GM23338 (cell line): ENCODE measurements at regions not wholly inside any gene's neighbourhood (a gene's known extent, or its start where the extent isn't known, plus 50 kb on each side); places are given as distances from the start of the nearest gene placed in this dataset.

Experiments
- ATAC-seq: fragments of 200-7000 bp; cut with Tn5 transposase; 3 replicates; pipeline ENCODE4 v1.9.1; 2020
- DNase-seq: peaks from one replicate; pipeline ENCODE4 v3.0.0-alpha.2; 2015; ENCODE audit warnings: low spot score
- H2AFZ ChIP-seq: fragments of 200-600 bp; sonication (generic); 2 replicates; pipeline ENCODE4 v1.8.0; 2016; ENCODE audit warnings: antibody characterized with exemption, mild to moderate bottlenecking, moderate library complexity
- H3F3A ChIP-seq: fragments of 200-600 bp; sonication (generic); replicated peaks from 2 replicates; pipeline ENCODE4 v1.8.0; 2017; ENCODE audit warnings: antibody characterized with exemption, mixed run types, low read depth
- H3K27ac ChIP-seq: fragments of 200-600 bp; sonication (generic); 2 replicates; pipeline ENCODE4 v1.6.1; 2016; ENCODE audit warnings: low read depth
- H3K27me3 ChIP-seq: fragments of 200-600 bp; sonication (generic); 2 replicates; pipeline ENCODE4 v1.8.0; 2016; ENCODE audit warnings: mild to moderate bottlenecking, mixed run types, moderate library complexity; ENCODE audit not compliant: insufficient read depth
- H3K36me3 ChIP-seq: fragments of 200-600 bp; sonication (generic); 2 replicates; pipeline ENCODE4 v1.8.0; 2016; ENCODE audit warnings: mild to moderate bottlenecking; ENCODE audit not compliant: insufficient read depth
- H3K4me1 ChIP-seq: fragments of 200-600 bp; sonication (generic); 2 replicates; pipeline ENCODE4 v1.8.0; 2016; ENCODE audit warnings: mild to moderate bottlenecking, moderate library complexity; ENCODE audit not compliant: insufficient read depth
- H3K4me2 ChIP-seq: fragments of 200-600 bp; sonication (generic); 2 replicates; pipeline ENCODE4 v1.7.1; 2017; ENCODE audit warnings: mixed run types
- H3K4me3 ChIP-seq: fragments of 200-600 bp; sonication (generic); 2 replicates; pipeline ENCODE4 v1.6.1; 2016; ENCODE audit warnings: mixed run types
- H3K79me2 ChIP-seq: fragments of 200-600 bp; sonication (generic); replicated peaks from 2 replicates; pipeline ENCODE4 v1.8.0; 2017; ENCODE audit warnings: mild to moderate bottlenecking; ENCODE audit not compliant: insufficient read depth
- H3K9me2 ChIP-seq: fragments of 200-600 bp; sonication (generic); 2 replicates; pipeline ENCODE4 v1.8.0; 2017; ENCODE audit not compliant: insufficient read depth
- H4K20me1 ChIP-seq: fragments of 200-600 bp; sonication (generic); replicated peaks from 2 replicates; pipeline ENCODE4 v1.8.0; 2017; ENCODE audit warnings: mild to moderate bottlenecking; ENCODE audit not compliant: insufficient read depth
- H3K27ac Mint-ChIP-seq: 2 replicates; pipeline ENCODE4 v1.8.0; 2020; ENCODE audit warnings: inconsistent platforms, mild to moderate bottlenecking, moderate library complexity, mixed read lengths
- H3K27me3 Mint-ChIP-seq: 3 replicates; pipeline ENCODE4 v1.8.0; 2022; ENCODE audit warnings: low read depth, mild to moderate bottlenecking, moderate library complexity, mixed read lengths, inconsistent platforms; ENCODE audit not compliant: insufficient read depth, poor library complexity
- H3K36me3 Mint-ChIP-seq: 3 replicates; pipeline ENCODE4 v1.8.0; 2021; ENCODE audit warnings: low read depth, mild to moderate bottlenecking, inconsistent platforms, moderate library complexity, mixed read lengths
- H3K4me1 Mint-ChIP-seq: 3 replicates; pipeline ENCODE4 v1.8.0; 2020; ENCODE audit warnings: mild to moderate bottlenecking, inconsistent platforms, mixed read lengths
- H3K4me3 Mint-ChIP-seq: 3 replicates; pipeline ENCODE4 v1.8.0; 2021; ENCODE audit warnings: moderate library complexity, mild to moderate bottlenecking, inconsistent platforms, mixed read lengths
- H3K9me3 Mint-ChIP-seq: 3 replicates; pipeline ENCODE4 v1.8.0; 2020; ENCODE audit warnings: moderate library complexity, mild to moderate bottlenecking, inconsistent platforms, mixed read lengths
- EZH2 ChIP-seq: fragments of 200-600 bp; sonication (generic); IDR thresholded peaks from one replicate; pipeline ENCODE4 v1.8.0; 2017; ENCODE audit warnings: antibody characterized with exemption, mild to moderate bottlenecking, low read depth; ENCODE audit not compliant: unreplicated experiment
- POLR2AphosphoS5 ChIP-seq: IDR thresholded peaks from 2 replicates; pipeline ENCODE4 v1.6.1; 2016; ENCODE audit warnings: antibody characterized with exemption, low read depth
- REST ChIP-seq: IDR thresholded peaks from one replicate; pipeline ENCODE4 v1.6.1; 2018; ENCODE audit warnings: antibody characterized with exemption; ENCODE audit not compliant: unreplicated experiment
- ZNF462 ChIP-seq: fragments of 250-450 bp; sonication (Bioruptor Pico); IDR thresholded peaks from 2 replicates; pipeline ENCODE4 v1.5.0; 2020; ENCODE audit warnings: mild to moderate bottlenecking, moderate library complexity

GRCh38 chrX:148259990-148260389 is 240.4 kb upstream of the AFF2 start:
- no peaks in the 10 kb centered on the region for H3K9me2 ChIP-seq
- H3K9me3 Mint-ChIP-seq, result peaks cover 17% of the 10 kb centered on the region
- peaks cover 2% of the 10 kb centered on the region for H3K27me3 Mint-ChIP-seq
- no peaks in the 10 kb centered on the region for H3K4me1 Mint-ChIP-seq
- H3F3A ChIP-seq, result no peaks in the 10 kb centered on the region
- DNase-seq, result no peak
- H3K27ac ChIP-seq, result no peak overlapping the region
- H3K4me1 ChIP-seq, result no peaks in the 10 kb centered on the region
- no peak overlapping the region for H3K4me3 Mint-ChIP-seq
- H3K36me3 ChIP-seq, result no peaks in the 10 kb centered on the region; the same call in 1 of the 2 replicates
- H3K36me3 Mint-ChIP-seq, result peaks cover 7% of the 10 kb centered on the region; the same call in 2 of the 3 replicates
- H3K4me2 ChIP-seq, result no peak overlapping the region
- H3K27ac Mint-ChIP-seq, result no peak overlapping the region
- H3K79me2 ChIP-seq, result no peaks in the 10 kb centered on the region
- H2AFZ ChIP-seq, result no peak overlapping the region
- H3K27me3 ChIP-seq, result no peaks in the 10 kb centered on the region
- no peak for ATAC-seq
- no peak overlapping the region for H3K4me3 ChIP-seq
- TF ChIP-seq POLR2AphosphoS5 (no peak), REST (no peak), ZNF462 (CRISPR knock-in tag) (no peak), EZH2 (no peak)
- H4K20me1 ChIP-seq, result no peaks in the 10 kb centered on the region
